ENCODE measurements at regions not wholly inside any gene's neighbourhood (a gene's known extent, or its start where the extent isn't known, plus 50 kb on each side); places are given as distances from the start of the nearest gene placed in this dataset.
"Not testable (repeated sequence)": the region's sequence is repeated elsewhere in the genome, so short reads cannot be mapped to it uniquely, and the experiment has no call there.

DNA sequence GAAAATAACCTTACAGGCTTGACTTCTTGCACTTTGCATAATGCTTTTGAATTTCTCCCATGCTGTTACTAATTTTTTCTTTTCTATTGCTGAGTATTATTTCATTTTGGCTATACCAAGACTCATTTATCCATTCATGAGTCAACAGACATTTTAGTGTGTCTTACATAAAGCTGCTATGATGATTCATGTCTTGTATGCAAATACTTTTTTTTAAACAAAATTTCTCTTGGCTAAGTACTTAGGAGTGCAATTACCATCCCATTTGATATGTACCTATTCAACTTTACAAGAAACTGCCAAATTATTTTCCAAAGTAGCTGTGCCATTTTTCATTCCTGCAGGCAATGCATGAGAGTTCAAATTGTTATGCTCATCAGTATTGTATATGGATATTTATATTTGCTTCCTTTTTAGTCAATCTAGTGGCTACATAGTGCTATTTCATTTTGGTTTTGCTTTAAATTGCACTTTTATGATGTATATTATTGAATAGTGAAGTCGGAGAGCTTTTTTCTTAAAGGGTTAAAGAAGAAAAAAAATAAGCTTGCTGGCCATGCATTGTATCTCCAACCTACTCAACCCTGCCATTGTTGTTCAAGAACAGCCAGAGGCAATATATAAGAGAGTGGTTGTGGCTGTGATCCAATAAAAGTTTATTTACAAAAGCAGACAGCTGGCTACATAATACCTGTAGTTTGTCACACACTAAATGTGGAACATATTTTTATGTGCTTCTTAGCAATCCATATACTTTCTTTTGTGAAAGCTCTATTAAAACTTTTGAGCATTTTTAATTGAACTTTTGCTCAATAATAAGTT, 862.8 kb downstream of the KCNT2 start:
- no peak for DNase-seq (ENCODE audit: low spot score)

DNA sequence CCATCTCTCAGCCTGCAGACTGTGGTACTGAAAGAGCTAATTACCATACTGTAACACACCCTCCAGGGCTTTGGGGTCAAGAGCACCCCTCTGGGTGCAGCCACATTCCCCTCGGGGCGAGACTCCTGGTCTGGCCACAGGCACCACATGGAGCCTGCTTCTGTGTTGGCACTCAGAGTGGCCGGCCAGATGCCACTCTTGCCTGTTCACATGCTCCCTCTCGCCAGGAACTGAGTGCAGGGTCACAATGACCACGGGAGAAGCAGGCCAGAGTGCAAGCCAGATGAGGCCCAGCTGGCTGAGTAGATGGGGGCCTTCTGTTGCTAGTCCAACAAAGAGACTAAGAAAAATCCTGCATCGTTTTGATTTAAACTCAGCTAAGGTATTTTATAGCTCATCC, 864.0 kb downstream of the KCNT2 start:
- peak; percentile 7 for DNase-seq (ENCODE audit: low spot score)

DNA sequence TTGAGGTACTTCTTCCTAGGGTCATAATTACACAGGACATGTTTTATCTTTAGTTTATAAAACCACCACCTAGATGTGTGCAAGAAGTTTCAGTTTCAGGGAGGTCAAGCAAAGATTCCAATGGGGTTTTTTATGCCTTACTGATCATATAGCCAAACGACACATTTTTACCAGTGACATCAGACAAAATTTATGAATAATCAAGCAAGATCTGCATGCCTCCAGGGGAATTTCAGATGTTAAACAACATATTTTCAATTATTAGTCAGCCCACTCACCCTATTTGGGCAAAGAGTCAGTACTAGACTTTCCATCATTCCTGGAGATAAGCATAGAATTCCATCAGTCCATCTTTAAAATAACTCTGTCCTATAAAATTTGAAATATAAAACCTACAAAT, 867.4 kb downstream of the KCNT2 start:
- DNase-seq (ENCODE audit: low spot score) = no peak

DNA sequence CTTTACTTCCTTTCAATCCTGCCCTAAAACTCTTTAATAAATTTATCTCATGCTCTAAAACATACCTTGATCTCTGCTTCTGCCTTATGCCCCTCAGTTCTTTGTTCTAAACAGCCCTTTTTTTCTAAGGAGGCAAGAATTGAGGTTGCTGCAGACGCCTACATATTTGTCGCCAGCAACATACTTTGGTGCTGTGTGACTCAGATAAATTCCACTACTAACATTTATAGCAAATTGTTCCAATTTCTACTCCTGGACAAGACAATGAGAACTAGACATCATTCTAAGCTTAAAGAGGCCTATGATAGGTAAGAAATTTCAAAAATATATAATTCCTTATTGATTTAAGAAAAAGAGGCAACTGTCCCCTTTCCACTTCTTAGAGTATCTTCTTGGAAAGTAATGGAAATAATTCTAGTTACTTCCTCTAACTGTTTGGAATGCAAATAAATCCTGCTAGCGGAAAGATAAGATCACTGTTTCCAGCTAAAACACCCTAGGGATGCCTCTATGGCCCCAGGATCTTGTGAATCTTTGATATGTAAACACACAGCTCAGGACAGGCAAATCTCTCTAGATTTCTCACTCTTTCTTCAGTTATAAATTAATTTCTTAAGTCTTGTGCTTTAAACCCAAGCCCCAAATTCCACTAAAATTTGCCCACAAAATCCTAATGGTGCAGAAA, 869.1 kb downstream of the KCNT2 start:
- no peak for DNase-seq (ENCODE audit: low spot score)

DNA sequence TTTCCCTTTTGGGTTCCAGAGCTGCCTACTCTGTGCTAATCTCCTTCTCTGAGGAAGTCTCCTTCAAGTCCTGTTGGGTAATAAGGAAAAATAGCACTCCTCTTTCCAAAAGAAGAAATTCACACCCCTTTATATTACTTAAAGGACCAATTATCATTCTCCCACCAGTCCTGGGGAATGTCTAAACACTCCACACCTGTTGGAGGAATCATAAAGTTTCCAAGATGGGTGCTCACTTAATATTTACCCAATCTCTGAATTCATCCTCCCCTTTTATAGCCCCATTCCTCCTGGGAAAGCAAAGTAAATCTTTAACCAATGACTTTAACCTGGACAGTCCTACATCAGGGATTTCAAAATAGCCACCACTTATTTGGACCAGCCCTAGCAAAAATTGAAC, 873.1 kb downstream of the KCNT2 start:
- DNase-seq (ENCODE audit: low spot score) = no peak

DNA sequence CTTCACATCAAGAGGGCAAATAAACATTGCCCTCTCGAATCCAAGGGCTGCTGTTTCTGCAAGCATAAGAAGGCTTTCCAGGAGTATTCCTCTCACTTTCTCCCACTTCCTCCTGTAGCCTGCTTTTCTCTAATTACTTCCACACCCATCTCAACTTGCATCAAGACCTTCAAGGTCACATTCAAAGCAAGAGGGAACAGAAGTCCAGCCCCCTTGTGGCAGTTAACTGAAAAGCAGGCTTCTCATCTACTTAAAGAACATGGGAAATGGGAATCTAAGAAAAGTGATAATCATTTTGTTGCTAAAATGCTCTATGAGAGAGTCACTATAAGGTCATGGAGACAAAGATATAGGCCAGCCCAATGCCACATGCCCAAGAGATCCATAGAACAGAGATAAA, 874.4 kb downstream of the KCNT2 start:
- DNase-seq (ENCODE audit: low spot score) = no peak

DNA sequence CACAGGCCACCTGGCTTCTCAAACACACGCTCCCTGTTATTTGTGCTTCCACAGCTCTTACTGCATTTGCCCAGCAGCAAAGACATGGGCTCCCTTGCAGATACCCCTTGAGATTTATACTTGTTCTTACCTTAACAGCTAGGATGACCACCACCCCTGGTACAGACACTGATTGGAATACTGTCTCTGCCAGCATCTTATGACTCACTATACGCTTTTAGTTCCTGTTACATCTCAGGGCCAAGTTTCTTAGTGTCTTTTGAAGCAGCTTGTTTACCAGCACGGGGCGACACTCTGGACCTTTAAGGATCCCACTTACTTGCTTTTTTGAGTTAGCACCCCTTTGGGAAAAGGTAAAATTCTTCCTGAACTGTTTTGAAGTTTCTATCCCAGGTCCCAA, 874.8 kb downstream of the KCNT2 start:
- no peak for DNase-seq (ENCODE audit: low spot score)

DNA sequence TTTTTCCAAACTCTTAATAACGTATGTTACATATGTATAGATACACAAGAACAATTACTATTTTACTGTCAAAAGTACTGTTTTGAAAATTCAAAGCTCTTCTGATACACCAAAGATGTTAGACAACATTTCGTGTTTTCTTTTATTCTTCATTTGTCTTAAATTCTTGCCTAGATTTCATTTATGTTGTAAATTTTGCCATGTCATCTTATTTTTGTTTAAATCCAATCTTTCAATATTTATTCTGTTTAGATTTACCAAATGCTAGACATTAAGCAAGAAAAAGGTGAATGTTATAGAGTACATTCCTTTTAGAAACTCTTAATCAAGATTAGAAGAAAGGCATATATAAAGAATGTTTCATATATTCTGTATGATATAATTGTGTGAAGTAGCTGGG, 876.9 kb downstream of the KCNT2 start:
- no peak for DNase-seq (ENCODE audit: low spot score)

DNA sequence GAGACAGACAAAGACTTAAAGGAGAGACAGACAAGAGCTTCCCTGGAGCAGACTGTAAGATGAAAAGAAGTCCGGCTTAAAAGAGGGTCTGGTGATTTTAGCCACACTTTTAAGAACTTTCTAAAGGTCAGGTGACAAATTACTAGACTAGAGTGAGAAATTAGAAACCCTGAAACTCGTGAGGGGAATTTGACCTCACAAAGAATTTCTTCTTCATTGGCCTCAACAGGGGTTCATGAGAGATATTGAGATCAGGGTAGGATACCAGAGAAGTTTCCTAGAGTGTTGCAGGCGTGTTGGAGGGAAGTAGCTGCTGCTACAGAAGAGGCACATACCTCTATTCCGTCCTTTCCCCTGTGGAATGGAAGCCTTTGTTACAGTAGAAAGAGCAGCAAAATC, 884.4 kb downstream of the KCNT2 start:
- no peak for DNase-seq (ENCODE audit: low spot score)

DNA sequence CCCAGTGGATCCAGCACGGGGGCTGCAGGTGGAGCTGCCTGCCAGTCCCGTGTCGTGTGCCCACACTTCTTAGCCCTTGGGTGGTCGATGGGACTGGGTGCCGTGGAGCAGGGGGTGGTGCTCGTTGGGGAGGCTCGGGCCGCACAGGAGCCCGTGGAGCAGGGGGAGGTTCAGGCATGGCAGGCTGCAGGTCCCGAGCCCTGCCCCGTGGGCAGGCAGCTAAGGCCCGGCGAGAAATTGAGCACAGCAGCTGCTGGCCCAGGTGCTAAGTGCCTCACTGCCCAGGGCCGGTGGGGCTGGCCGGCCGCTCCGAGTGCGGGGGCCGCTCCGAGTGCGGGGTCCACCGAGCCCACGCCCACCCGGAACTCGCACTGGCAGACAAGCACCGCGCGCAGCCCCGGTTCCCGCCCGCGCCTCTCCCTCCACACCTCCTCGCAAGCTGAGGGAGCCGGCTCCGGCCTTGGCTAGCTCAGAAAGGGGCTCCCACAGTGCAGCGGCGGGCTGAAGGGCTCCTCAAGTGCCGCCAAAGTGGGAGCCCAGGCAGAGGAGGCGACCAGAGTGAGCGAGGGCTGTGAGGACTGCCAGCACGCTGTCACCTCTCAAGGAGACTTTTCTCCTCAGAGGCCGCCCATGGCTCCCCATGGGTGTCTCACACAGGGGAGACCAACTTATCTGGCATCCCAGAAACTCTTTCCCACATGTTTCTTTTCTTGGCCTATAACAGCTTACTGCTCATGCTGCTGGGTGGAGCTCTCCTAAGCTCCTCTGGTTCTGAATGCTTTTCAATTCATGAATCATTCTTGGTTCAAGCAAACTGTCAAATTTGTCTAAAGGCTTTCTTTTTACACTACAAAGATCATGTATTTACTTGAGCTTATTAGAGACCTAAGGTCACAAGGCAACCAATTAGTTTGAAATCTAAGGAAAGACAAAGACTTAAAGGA, 885.1 kb downstream of the KCNT2 start:
- DNase-seq (ENCODE audit: low spot score) = not testable (repeated sequence)

DNA sequence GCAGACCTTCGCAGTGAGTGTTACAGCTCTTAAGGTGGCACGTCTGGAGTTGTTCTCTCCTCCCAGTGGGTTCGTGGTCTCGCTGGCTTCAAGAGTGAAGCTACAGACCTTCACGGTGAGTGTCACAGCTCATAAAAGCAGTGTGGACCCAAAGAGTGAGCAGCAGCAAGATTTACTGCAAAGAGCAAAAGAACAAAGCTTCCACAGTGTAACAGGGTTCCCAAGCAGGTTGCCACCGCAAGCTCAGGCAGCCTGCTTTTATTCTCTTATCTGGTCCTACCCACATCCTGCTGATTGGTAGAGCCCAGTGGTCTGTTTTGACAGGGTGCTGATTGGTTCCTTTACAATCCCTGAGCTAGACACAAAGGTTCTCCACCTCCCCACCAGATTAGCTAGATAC, 886.1 kb downstream of the KCNT2 start:
- DNase-seq (ENCODE audit: low spot score) = not testable (repeated sequence)

DNA sequence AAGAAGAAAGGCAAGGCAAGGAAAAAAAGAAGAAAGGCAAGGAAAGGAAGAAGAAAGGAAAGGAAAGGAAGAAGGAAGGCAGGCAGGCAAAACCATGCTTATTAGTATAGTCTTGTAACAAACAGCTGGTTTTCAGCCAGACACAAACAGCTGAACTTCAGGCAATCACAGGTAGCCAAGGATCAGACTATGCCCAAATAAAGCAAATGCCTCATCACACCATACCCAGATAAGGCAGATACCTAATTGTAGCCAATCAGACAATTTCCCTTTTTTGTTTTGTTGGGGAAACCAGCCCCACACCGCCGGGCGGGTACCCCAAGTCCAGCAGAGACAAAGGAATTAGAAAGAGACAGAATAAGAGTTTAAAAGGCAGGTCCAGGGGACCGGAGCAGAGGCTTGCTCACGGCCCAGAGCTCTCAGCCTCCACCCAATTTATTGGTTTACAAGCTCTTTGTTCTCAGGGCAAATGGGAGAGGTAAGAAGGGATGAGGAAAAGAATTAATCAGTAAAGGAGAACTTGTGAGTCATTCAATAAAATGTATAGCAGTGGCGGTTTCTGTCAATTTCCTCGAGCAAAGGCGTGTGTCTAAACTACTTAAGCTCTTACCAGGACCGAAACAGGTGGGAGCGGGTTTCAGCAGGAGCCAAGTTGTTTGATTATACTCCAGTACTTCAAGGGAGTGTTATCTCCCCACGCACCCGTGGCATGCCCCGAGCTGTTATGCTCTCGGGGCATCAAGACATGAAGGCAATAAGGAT, 886.8 kb downstream of the KCNT2 start:
- DNase-seq (ENCODE audit: low spot score) = no peak

DNA sequence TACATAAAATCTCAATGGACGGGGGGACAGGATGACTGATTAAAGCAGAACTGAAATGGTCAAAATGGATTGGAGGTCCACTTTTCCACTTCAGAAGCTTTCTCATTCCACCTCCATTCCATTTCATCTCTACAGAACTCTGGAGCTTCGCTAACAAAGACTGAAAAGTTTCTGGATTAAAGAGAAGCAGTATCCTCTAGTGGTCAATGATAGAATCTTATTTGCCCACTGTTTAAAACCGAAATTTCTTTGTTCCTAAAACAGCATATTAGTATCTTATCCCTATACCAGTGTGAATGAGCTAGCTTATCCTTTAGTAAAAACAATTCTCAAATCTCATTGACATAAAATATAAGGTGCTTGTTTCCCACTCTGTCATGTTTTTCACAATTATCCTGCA, 890.6 kb downstream of the KCNT2 start:
- DNase-seq (ENCODE audit: low spot score) = no peak

DNA sequence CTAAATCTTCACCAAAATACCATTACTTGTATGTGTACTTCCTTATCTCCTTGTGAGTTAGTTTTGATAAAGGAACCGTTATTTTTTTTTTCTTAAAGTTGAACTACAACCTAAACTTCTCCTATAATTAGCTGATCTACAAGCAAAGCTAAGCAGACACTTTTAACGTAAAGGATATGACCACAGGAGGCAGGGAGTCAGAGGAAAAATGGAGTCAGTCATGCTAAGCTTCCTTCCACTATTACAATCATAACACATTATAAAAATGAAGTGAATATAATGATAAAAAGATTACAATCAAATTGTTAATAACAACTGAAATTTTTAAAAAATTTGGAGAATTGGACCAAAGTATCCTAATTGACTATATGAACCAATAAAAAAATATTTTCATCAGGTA, 892.6 kb downstream of the KCNT2 start:
- DNase-seq (ENCODE audit: low spot score) = no peak

DNA sequence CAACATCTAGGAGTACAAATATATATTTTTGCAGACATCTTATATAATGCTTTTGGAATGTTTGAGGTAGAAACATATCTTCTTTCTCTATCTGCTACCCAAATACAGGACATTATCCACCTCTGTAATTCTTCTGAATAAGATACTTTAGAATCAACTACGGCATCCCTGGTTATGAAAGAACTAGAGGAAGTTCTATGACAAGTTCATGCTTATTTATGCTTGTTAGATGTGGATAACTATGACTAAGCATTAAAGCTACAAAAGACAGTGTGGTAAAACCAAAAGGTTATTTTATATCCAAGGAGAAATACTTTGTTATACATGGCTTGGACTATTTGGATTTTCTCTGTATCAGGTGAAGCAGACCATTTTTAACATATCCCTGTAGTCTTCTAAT, 894.0 kb downstream of the KCNT2 start:
- no peak for DNase-seq (ENCODE audit: low spot score)

DNA sequence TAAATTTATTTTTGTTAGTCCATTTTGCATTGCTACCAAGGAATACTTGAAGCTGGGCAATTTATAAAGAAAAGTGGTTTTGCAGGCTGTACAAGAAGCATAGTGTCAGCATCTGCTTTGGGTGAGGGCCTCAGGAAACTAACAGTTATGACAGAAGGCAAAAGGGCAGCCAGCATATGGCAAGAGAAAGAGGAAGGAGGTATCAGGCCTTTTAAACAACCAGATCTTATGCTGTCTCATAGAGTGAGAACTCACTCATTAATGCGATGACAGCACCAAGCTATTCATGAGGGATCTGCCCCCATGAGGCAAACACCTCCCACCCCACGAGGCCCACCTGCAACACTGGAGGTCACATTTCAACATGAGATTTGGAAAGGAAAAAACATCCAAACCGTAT, 898.4 kb downstream of the KCNT2 start:
- DNase-seq (ENCODE audit: low spot score) = no peak

DNA sequence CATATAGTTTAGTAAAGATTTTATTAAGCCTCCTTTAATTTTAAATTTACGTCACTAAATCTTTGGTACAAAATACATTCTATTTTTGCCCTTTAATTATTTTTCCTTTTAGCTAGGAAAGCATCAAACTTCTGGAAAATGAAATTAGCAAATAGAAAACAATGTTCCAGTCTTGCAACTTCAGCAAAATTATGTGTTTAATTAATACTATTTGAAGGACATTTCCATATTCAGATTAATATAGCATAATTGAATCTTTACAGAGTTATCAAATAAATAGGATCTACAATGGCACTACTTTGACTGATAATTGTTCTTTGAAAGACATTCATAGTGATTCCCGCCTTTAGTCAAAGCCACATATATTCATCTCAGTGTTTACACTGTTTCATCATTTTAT, 904.2 kb downstream of the KCNT2 start:
- no peak for DNase-seq (ENCODE audit: low spot score)

DNA sequence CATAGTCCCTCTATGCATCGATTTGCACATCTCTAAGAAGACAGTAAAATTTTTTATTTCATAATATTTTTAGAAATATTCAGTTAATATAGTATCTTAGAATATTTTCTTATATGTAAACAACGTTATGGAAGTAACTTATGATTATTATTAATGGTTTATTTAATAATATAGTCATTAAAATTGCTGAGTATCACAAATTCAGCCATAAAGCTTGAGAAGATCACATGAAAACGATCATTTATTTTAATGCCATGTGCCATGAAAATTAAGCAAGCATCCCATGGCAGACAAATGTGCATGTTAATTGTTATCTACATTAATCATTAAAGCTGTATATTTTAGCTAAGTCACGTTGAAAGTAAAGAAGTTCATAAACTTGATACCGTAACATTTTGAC, 907.1 kb downstream of the KCNT2 start:
- no peak for DNase-seq (ENCODE audit: low spot score)

DNA sequence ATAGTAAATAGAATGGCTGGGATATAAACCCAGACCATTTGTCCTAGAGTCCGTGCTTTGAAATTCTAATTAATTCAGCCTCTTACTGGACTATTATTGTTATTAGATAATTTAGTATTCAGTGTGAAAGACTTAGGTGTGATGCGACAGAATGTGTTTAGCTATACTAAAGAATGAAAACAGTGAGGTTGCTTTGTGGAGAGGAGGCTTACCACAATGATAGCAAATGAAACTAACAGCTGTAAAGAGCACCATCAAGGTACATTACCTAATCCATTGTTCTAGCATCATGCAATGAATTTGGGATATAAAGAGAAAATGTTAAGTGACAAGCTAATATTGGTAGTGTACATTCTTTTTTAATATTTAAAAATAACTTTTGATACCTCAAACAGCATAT, 911.1 kb downstream of the KCNT2 start:
- no peak for DNase-seq (ENCODE audit: low spot score)

DNA sequence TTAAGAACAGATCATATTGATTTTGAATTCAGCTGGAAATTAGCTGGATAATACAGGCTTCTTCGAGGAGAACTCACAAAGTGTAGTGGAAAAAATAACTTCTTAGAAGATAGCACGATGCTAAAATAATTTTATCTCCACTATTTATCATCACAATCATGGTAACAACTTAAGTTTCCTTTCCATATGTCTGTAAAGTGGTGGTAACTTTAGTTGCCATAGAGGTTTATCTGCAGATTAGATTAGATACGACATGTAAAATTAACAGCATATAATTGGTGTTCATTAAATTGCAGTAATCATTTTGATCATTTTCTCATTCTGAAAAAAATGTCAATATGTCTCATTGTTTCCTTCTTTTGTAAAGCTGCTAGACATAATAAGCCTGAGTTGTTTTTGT, 921.5 kb downstream of the KCNT2 start:
- DNase-seq (ENCODE audit: low spot score) = no peak

DNA sequence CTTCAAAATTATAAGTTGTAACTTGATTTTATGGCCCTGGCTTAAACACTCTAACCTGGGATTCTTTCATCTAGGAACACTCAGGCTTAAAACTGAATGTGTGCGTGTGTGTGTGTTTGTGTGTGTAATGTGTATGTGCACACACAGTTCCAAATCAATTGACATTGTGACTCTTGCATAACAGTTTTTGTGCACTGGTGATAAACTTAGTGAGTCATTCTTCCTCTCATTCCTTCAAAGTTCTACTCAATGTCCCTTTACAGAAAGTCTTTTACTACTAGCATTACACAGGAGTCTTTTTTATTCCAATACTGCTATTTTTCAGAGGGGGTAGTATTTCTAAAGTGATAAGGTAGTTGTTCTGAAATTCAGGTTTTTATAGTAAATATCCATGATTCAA, 943.6 kb downstream of the KCNT2 start:
- no peak for DNase-seq (ENCODE audit: low spot score)

Measured in D341Med (cell line).